Body of pancreas (tissue), 4 donors: ENCODE measurements at regions not wholly inside any gene's neighbourhood (a gene's known extent, or its start where the extent isn't known, plus 50 kb on each side); places are given as distances from the start of the nearest gene placed in this dataset.
"Not testable (repeated sequence)": the region's sequence is repeated elsewhere in the genome, so short reads cannot be mapped to it uniquely, and the experiment has no call there.

Experiments used
- ATAC-seq: fragments of 150-250 bp; one replicate; pipeline ENCODE4 v1.9.1; 2016
- DNase-seq, 4 donors: peaks; one replicate each; pipeline ENCODE4 v3.0.0-alpha.2; 2019
- H3K27ac ChIP-seq, 4 donors: fragments of 200-600 bp; sonication (generic); 1 replicate in 3 of 4; 2 replicates in 1 of 4; pipeline versions ENCODE4 v1.5.1 to v1.6.1; 2016 to 2019; ENCODE audit warnings: mild to moderate bottlenecking in 1 of 4, mixed read lengths in 1 of 4, moderate library complexity in 1 of 4
- H3K27me3 ChIP-seq, 2 donors: fragments of 200-600 bp; sonication (generic); one replicate each; pipeline ENCODE4 v1.6.0; 2016; ENCODE audit warnings: mild to moderate bottlenecking in 1 of 2
- H3K36me3 ChIP-seq, 2 donors: fragments of 200-600 bp; sonication (generic); replicated peaks in 1 of 2; 2 replicates each; pipeline ENCODE4 v1.5.1; 2016; ENCODE audit warnings: low read depth in 2 of 2; ENCODE audit not compliant: insufficient read depth in 1 of 2
- H3K4me1 ChIP-seq: fragments of 200-600 bp; sonication (generic); one replicate; pipeline ENCODE4 v1.6.0; 2016
- H3K4me3 ChIP-seq, 2 donors: fragments of 200-600 bp; sonication (generic); 1 replicate in 1 of 2; 2 replicates in 1 of 2; pipeline ENCODE4 v1.5.1; 2016 to 2019
- H3K9me3 ChIP-seq, 3 donors: fragments of 200-600 bp; sonication (generic); 1 replicate in 2 of 3; 2 replicates in 1 of 3; pipeline ENCODE4 v1.5.1; 2016
- POLR2A ChIP-seq, 3 donors: fragments of 450-650 bp; IDR thresholded peaks; one replicate each; pipeline ENCODE4 v1.6.1; 2016; ENCODE audit warnings: antibody characterized with exemption in 3 of 3, mild to moderate bottlenecking in 2 of 3
- WGBS, 2 donors: methylation state at CpG; one replicate each; pipeline ENCODE4 v1.1.5; 2017; 5-methylcytosine and 5-hydroxymethylcytosine counted together
- intact Hi-C: fragments of 100-400 bp; cut with DNase I; formaldehyde crosslinking; loops from one replicate; pipeline ENCODE4 v1.15.1; 2023
- TF ChIP-seq, protein P1 (sequence below), 7 experiments: fragments of 450-650 bp in 4 of 7; fragments of 200-600 bp in 3 of 7; sonication (generic) in 3 of 7; IDR thresholded peaks; one replicate each; pipeline ENCODE4 v1.5.1; 2016 to 2019; ENCODE audit warnings: antibody characterized with exemption in 7 of 7

DNA sequence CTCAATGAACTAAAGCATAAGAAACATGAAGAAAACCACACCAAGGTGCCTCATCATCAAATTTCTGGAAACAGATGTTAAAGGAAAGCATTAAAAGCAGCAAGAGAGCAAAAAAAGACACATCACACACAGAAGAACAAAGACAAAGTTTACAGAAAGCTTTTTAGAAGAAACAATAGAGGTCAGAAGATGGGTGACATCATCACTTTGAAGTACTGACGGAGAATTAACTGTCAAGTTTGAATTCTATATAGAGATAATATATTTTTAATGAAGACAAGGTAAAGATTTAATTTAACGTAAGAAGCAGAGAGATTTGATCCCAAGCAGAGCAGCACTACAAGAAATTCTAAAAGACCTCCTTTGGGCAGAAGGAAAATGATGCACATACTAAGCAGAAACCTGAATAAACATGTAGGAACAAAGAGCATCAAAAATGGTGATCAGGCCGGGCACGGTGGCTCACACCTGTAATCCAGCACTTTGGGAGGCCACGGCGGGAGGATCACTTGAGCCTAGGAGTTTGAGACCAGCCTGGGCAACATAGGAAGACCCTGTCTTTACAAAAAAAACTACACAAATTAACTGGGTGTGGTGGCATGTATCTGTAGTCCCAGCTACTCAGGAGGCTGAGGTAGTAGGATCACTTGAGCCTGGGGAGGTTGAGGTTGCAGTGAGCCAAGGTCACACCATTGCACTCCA, 63.3 kb upstream of the RTL6 start:
- H3K27me3 ChIP-seq: peaks cover 0 to 6% of the 10 kb centered on the region in 2 donors
- H3K9me3 ChIP-seq: no peaks in the 10 kb centered on the region
- 79 to 81% methylated on average over 6 of the region's 6 CpGs for WGBS, 2 donors
- H3K36me3 ChIP-seq: no peaks in the 10 kb centered on the region
- DNase-seq: no peak
- no peak for TF ChIP-seq POLR2A (IDR thresholded peaks at IDR 0.05)
- H3K4me3 ChIP-seq: no peak overlapping the region
- ATAC-seq: no peak
- no peak overlapping the region for H3K27ac ChIP-seq
- intact Hi-C loops: no loop called here
- no peaks in the 10 kb centered on the region for H3K4me1 ChIP-seq

DNA sequence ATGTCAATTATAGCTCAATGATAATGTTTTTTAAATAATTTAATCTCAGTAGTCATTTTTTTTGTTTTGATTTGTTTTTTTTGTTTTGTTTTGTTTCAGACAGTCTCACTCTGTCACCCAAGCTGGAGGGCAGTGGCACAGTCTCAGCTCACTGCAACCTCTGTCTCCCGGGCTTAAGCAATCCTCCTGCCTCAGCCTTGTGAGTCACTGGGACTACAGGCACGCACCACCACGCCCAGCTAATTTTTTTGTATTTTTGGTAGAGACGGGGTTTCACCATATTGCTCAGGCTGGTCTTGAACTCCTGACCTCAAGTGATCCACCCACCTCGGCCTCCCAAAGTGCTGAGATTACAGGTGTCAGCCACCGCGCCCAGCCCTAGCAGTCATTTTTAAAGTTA, 60.6 kb upstream of the RTL6 start:
- H3K9me3 ChIP-seq, DNase-seq, H3K36me3 ChIP-seq, H3K4me3 ChIP-seq, H3K27ac ChIP-seq, H3K4me1 ChIP-seq, intact Hi-C loops, H3K27me3 ChIP-seq, ATAC-seq: not testable (repeated sequence)
- 60 to 67% methylated on average over 7 of the region's 7 CpGs for WGBS, 2 donors

DNA sequence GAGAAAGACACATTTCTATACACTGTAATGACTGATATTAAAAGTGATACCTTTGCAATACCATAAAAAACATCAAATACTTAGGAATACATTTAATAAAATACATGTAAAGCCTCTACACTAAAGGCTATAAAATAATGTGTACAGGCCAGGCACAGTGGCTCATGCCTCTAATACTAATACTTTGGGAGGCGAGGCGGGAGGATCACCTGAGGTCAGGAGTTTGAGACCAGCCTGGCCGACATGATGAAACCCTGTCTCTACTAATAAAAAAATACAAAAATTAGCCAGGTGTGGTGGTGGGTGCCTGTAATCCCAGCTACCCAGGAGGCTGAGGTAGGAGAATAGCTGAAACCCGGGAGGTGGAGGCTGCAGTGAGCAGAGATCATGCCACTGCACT, 59.8 kb upstream of the RTL6 start:
- H3K27me3 ChIP-seq, ATAC-seq, H3K4me1 ChIP-seq, H3K9me3 ChIP-seq, DNase-seq, H3K4me3 ChIP-seq, intact Hi-C loops, H3K27ac ChIP-seq, H3K36me3 ChIP-seq: not testable (repeated sequence)
- 72 to 80% methylated on average over 4 of the region's 4 CpGs for WGBS, 2 donors

DNA sequence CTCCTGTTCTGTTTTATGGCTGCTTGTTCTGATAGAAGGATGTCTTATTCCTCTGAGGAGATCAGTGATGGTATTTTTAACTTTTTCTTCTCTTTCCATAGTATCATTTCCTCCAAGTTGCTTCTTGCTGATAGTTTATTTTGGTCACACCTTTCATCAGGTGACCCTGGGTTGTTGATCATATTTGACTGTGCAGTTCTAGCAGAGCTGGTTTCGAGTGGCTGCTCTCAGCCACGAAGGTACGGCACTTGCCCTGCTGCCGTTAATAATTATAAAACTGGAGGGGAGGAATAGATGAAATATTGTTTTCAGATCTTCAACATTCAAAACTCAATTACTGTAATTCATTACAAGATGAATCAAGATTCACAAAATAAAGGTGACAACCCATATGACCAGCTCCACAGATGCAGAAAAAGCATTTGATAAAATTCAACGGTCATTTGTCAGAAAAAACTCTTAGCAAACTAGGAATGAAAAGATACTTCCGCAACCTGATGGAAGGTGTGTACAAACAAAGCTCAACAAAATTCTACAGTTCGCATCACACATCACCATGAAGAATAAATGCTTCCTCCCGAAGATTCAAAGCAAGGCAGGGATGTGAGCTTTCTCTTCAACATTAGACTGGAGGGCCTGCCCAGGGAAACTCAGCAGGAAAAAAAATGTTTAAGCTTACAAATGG, 59.2 kb upstream of the RTL6 start:
- no peaks in the 10 kb centered on the region for H3K36me3 ChIP-seq
- ATAC-seq (no peak), DNase-seq (no peak)
- peaks cover 0 to 6% of the 10 kb centered on the region in 2 donors for H3K27me3 ChIP-seq
- no peak for TF ChIP-seq POLR2A (IDR thresholded peaks at IDR 0.05)
- TF ChIP-seq, protein P1, sequence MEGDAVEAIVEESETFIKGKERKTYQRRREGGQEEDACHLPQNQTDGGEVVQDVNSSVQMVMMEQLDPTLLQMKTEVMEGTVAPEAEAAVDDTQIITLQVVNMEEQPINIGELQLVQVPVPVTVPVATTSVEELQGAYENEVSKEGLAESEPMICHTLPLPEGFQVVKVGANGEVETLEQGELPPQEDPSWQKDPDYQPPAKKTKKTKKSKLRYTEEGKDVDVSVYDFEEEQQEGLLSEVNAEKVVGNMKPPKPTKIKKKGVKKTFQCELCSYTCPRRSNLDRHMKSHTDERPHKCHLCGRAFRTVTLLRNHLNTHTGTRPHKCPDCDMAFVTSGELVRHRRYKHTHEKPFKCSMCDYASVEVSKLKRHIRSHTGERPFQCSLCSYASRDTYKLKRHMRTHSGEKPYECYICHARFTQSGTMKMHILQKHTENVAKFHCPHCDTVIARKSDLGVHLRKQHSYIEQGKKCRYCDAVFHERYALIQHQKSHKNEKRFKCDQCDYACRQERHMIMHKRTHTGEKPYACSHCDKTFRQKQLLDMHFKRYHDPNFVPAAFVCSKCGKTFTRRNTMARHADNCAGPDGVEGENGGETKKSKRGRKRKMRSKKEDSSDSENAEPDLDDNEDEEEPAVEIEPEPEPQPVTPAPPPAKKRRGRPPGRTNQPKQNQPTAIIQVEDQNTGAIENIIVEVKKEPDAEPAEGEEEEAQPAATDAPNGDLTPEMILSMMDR (IDR thresholded peaks at IDR 0.05): no peak
- H3K9me3 ChIP-seq: no peaks in the 10 kb centered on the region
- WGBS, 2 donors: 45 to 50% methylated on average over 8 of the region's 8 CpGs
- H3K27ac ChIP-seq: no peak overlapping the region
- intact Hi-C loops: no loop called here
- no peaks in the 10 kb centered on the region for H3K4me1 ChIP-seq
- no peak overlapping the region for H3K4me3 ChIP-seq

DNA sequence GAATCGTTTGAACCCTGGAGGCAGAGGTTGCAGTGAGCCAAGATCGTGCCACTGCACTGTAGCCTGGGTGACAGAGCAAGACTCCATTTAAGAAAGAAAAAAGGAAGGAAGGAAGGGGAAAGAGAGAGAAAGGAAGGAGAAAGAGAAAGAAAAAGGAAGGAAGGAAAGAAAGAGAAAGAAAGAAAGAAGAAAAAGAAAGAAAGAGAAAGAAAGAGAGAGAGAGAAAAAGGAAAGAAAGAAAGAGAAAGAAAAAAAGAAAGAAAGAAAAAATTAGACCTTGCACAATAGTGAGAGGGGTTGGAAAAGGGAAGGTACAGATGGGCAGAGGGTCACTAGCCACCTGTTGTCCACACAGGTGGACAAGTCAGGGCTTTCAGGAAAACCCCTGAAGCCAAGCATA, 57.6 kb upstream of the RTL6 start:
- Histone ChIP-seq H3K36me3 (no peaks in the 10 kb centered on the region), H3K4me1 (no peaks in the 10 kb centered on the region), H3K27ac (no peak overlapping the region), H3K4me3 (no peak overlapping the region), H3K9me3 (no peaks in the 10 kb centered on the region), H3K27me3 (peaks cover 0 to 6% of the 10 kb centered on the region in 2 donors)
- 48 to 54% methylated on average over 2 of the region's 2 CpGs for WGBS, 2 donors
- no peak for ATAC-seq
- no peak for DNase-seq
- intact Hi-C loops: no loop called here
- TF ChIP-seq POLR2A (IDR thresholded peaks at IDR 0.05): no peak
- TF ChIP-seq, protein P1 (IDR thresholded peaks at IDR 0.05): no peak

DNA sequence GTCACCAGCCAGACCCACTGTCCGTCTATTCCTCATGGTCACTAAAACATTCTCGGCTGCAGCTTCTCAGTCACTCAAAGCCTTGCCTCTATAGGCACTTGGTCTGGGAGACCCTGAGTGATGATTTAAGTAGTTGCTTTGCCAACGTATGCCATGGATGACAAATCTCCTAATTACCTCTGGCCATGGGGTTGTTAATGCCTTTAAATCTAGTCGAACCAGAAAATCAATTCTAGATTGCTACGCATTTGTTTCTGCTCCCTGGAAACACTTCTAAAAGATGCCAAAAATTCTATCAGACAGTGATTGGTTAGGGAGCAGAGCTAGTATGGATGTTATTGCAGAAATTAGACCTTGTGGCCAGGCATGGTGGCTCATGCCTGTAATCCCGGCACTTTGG, 57.0 kb upstream of the RTL6 start:
- ATAC-seq: no peak
- Histone ChIP-seq H3K27ac (no peak overlapping the region), H3K27me3 (peaks cover 0 to 6% of the 10 kb centered on the region in 2 donors), H3K4me1 (no peaks in the 10 kb centered on the region), H3K36me3 (no peaks in the 10 kb centered on the region), H3K9me3 (no peaks in the 10 kb centered on the region), H3K4me3 (no peak overlapping the region)
- TF ChIP-seq POLR2A (IDR thresholded peaks at IDR 0.05): no peak
- TF ChIP-seq, protein P1 (IDR thresholded peaks at IDR 0.05): no peak
- intact Hi-C loops: no loop called here
- DNase-seq: no peak
- WGBS, 2 donors: 21 to 26% methylated on average over 6 of the region's 6 CpGs
